HG03196 (cell line): ENCODE measurements at regions not wholly inside any gene's neighbourhood (a gene's known extent, or its start where the extent isn't known, plus 50 kb on each side); places are given as distances from the start of the nearest gene placed in this dataset.
"Not testable (repeated sequence)": the region's sequence is repeated elsewhere in the genome, so short reads cannot be mapped to it uniquely, and the experiment has no call there.

ENCODE experiments used
- ATAC-seq: cut with Tn5 transposase; IDR thresholded peaks from one replicate; pipeline ENCODE4 v1.9.1; 2021; ENCODE audit not compliant: unreplicated experiment

DNA sequence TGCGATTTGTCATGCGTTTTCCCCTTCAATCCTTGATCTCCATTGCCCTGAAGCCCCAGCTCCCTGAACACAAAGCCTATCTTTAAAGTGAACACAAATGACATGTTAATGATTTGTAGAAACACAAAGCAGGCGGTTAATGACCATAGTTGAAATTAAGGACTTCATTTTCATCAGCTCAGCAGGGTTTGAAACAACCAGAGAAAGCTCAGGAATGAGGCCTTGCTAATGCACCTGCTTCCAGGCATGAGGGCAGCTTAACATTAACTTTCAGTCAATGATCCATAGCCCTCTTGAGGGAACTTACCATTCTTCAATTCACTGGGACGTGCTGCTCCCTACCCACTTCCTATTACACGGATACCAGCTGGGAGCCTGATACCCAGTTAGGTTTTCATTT, 427.2 kb upstream of the CBLB start:
- no peak for ATAC-seq

- peak; percentile 65 for ATAC-seq
These were observed 430.7 kb upstream of the CBLB start for GRCh38 chr3:106299300-106300098.

- ATAC-seq, result peak; percentile 93
These were observed 433.8 kb upstream of the CBLB start for GRCh38 chr3:106302451-106303221.

DNA sequence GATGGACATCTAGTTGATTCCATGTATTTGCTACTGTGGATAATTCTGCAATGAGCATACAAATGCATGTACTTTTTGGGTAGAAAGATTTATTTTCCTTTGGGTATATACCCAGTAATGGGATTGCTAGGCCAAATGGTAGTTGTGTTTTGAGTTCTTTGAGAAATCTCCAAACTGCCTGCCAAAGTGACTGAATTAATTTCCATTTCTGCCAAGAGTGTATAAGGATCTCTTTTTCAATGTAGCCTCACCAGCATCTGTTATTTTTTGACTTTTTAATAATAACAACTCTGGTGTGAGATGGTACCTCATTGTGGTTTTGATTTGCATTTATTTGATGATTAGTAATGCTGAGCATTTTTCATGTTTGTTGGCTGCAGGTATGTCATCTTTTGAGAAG, 435.0 kb upstream of the CBLB start:
- no peak for ATAC-seq

GRCh38 chr3:106305127-106305526, 436.3 kb upstream of the CBLB start:
- ATAC-seq, result no peak

GRCh38 chr3:106305882-106306435, 437.1 kb upstream of the CBLB start:
- ATAC-seq, result no peak

GRCh38 chr3:106309274-106309673, 440.5 kb upstream of the CBLB start:
- no peak for ATAC-seq

GRCh38 chr3:106309798-106310197, 441.0 kb upstream of the CBLB start:
- not testable (repeated sequence) for ATAC-seq

DNA sequence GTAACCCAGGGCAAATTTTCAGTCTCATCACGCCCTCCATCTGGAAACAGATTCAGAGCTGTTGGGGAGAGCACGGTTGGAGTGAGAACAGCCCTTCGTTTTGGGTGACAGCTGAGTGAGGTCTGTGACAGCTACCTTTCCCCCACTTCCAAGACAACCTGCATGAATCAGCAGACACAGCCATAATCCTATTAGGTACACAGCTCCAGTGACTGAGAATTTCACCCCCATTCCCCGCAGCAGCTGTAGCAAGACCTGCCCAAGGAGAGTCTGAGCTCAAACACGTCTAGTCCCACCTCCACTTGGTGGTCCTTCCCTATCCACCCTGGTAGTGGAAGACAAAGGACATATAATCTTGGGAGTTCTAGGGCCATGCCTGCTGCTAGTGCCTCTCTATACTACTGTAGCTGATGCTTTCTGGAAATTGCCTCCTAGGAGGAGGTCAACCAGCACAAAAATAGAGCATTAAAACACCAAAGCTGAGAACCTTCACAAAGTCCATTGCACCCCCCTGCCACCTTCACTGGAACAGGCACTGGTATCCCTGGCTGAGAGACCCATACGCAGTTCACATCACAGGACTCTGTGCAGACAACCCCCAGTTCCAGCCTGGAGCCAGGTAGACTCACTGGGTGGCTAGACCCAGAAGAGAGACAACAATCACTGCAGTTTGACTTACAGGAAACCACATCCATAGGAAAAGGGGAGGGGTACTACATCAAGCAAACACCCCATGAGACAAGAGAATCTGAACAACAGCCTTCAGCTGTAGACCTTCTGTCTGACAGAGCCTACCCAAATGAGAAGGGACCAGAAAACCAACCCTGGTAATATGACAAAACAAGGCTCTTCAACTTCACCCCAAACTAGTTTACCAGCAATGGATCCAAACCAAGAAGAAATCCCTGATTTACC, 448.6 kb upstream of the CBLB start:
- no peak for ATAC-seq

DNA sequence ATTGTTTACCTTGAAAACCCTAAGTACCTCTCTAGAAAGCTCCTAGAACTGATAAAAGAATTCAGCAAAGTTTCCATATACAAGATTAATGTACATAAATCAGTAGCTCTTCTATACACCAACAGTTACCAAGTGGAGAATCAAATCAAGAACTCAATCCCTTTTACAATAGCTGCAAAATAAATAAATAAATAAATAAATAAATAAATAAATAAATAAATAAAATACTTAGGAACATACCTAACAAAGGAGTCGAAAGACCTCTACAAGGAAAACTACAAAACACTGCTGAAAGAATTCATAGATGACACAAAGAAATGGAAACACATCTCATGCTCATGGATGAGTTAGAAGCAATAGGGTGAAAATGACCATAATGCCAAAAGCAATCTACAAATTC, 452.6 kb upstream of the CBLB start:
- ATAC-seq, result not testable (repeated sequence)

GRCh38 chr3:106323586-106323985, 454.8 kb upstream of the CBLB start:
- no peak for ATAC-seq

GRCh38 chr3:106326941-106327695, 458.3 kb upstream of the CBLB start:
- no peak for ATAC-seq

- no peak for ATAC-seq
These were observed 458.8 kb upstream of the CBLB start for GRCh38 chr3:106327696-106328025.

GRCh38 chr3:106328224-106328623, 459.4 kb upstream of the CBLB start:
- ATAC-seq, result no peak

DNA sequence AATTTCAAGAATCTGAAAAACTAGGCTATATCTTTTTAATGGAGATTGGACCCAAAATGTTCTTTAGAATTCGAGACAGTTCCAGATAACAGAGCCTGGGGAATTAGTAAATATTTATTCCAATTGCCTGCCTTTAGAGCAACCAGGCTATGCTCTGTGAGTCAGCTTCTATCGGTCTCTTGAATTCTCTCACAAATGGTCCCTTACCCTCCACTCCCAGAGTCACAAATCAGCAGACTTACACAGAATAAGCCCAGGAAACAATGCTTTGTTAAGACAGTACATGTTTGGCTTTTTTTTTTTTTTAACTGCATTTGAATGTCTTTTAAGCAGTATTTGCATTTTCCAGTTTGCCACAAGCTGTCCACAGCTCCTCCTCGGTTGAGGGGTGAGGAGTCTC, 460.7 kb upstream of the CBLB start:
- no peak for ATAC-seq

DNA sequence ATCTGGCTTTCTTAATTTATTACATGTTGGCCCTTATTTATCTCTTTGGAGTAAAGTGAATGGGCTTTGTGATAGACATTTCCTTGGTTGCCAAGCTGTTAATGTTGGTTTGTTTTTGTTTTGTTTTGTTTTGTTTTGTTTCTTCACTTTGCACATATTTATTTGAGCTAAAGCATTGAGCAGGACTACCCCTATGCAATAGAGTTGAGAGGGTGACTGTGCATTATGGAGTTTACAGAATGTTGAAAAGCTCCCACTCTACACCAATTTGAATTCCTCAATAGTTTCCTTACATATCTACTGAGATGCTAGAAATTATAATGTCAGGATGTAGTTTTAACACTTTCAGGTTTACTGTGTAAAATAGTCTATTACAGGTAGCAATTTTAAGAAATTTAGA, 462.8 kb upstream of the CBLB start:
- ATAC-seq, result no peak

- no peak for ATAC-seq
These were observed 463.3 kb upstream of the CBLB start for GRCh38 chr3:106332129-106332528.

- ATAC-seq, result peak; percentile 62
These were observed 464.1 kb upstream of the CBLB start for GRCh38 chr3:106332884-106333283.

GRCh38 chr3:106333911-106334618, 465.3 kb upstream of the CBLB start:
- peak; percentile 53 for ATAC-seq

GRCh38 chr3:106336619-106337018, 467.8 kb upstream of the CBLB start:
- ATAC-seq, result no peak
